ENCODE measurements at regions not wholly inside any gene's neighbourhood (a gene's known extent, or its start where the extent isn't known, plus 50 kb on each side); places are given as distances from the start of the nearest gene placed in this dataset.

DNA sequence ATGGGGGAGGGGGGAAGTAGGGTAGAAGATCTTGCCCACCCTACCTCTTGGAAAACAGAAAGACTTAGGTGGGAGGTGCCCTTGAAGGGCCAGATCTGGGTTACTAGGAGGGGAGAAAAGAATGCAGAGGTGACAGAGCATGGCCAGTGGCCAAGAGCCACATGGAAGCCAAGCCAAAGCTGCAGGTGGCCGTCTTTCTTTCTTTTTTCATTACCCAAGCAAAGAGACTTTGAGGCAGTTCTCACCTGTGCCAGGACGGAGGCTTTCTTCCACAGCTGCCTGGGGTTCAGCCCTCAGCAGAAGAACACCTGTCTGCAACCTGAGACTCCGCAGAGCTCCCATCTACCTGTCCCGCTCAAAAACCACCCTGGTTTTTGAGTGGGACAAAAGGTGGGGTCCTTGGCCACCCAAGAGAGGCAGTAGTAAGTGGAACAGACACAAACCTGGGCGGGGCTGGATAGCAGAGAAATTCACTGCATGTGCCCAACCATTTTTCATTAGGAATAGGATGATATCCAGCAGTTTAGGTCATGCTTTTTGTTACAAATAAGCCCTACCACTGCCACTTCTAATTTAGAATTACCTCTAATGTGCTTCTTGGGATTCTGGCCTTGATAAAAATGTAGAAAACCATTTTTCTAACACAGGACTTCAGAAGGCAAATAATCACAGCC is 116.5 kb downstream of the DYRK2 start:
- Histone ChIP-seq H3K36me3 (no peaks in the 10 kb centered on the region), H3K4me1 (peaks cover 11% of the 10 kb centered on the region), H3K27ac (no peak overlapping the region), H3K9me3 (no peaks in the 10 kb centered on the region), H3K27me3 (no peaks in the 10 kb centered on the region), H3K4me3 (no peak overlapping the region)
- intact Hi-C loops (cut with DNase I), result no loop called here
- DNase-seq (ENCODE audit: extremely low spot score in 2 of 2), result no peak
- TF ChIP-seq POLR2AphosphoS5 (IDR thresholded peaks at IDR 0.05; ENCODE audit: insufficient read depth in 1 of 2, low read depth in 1 of 2) (no peak), POLR2A (IDR thresholded peaks at IDR 0.05) (no peak)
- TF ChIP-seq, protein P1, sequence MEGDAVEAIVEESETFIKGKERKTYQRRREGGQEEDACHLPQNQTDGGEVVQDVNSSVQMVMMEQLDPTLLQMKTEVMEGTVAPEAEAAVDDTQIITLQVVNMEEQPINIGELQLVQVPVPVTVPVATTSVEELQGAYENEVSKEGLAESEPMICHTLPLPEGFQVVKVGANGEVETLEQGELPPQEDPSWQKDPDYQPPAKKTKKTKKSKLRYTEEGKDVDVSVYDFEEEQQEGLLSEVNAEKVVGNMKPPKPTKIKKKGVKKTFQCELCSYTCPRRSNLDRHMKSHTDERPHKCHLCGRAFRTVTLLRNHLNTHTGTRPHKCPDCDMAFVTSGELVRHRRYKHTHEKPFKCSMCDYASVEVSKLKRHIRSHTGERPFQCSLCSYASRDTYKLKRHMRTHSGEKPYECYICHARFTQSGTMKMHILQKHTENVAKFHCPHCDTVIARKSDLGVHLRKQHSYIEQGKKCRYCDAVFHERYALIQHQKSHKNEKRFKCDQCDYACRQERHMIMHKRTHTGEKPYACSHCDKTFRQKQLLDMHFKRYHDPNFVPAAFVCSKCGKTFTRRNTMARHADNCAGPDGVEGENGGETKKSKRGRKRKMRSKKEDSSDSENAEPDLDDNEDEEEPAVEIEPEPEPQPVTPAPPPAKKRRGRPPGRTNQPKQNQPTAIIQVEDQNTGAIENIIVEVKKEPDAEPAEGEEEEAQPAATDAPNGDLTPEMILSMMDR (IDR thresholded peaks at IDR 0.05), result no peak

DNA sequence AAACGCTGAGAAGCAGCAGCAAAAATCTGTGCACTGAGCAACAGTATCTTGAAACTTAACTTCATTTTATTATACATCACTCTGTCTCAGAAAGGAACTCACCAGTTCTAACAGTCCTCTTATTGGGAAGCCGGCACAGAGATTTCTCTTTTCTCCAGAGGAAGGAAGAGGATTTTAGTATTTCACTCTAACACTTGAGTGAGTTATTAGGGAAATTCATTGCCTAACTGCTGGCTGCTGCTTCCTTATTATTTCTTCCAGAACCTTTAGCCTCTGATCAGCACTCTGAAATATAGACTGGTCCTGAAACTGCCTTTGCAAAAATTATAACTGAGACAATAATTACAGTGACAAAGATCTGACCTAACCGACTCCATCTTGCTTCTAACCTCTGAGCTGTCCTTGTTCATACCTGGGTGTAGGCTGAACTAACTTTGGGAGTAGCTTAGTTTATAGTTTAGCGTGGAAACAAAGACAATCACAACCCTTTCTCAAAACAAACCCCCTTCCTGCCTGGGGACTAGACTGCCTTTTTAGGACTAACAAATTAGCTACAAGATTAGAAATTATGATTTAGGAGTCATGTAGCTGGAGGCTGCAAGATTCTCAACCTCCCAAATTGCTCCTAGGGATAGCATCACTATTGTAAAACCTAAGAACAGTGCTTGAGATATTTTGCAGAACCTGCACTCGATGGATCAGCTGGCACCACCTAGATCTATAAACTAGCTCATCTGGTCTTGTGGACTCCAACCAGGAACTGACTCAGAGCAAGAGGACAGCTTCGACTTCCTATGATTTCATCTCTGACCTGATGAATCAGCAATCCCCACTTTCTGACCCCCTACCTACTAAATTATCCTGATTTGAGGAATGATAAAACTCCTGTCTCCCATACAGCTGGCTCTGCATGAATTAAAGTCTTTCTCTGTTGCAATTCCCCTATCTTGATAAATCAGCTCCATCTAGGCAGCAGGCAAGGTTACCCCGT is 117.5 kb downstream of the DYRK2 start:
- H3K9me3 ChIP-seq, result no peaks in the 10 kb centered on the region
- TF ChIP-seq POLR2AphosphoS5 (IDR thresholded peaks at IDR 0.05; ENCODE audit: insufficient read depth in 1 of 2, low read depth in 1 of 2) (no peak), POLR2A (IDR thresholded peaks at IDR 0.05) (no peak)
- TF ChIP-seq, protein P1 (IDR thresholded peaks at IDR 0.05), result no peak
- no peaks in the 10 kb centered on the region for H3K36me3 ChIP-seq
- H3K27me3 ChIP-seq, result no peaks in the 10 kb centered on the region
- H3K27ac ChIP-seq, result no peak overlapping the region
- H3K4me3 ChIP-seq, result no peak overlapping the region
- intact Hi-C loops (cut with DNase I), result no loop called here
- peaks cover 11% of the 10 kb centered on the region for H3K4me1 ChIP-seq
- DNase-seq (ENCODE audit: extremely low spot score in 2 of 2), result no peak

DNA sequence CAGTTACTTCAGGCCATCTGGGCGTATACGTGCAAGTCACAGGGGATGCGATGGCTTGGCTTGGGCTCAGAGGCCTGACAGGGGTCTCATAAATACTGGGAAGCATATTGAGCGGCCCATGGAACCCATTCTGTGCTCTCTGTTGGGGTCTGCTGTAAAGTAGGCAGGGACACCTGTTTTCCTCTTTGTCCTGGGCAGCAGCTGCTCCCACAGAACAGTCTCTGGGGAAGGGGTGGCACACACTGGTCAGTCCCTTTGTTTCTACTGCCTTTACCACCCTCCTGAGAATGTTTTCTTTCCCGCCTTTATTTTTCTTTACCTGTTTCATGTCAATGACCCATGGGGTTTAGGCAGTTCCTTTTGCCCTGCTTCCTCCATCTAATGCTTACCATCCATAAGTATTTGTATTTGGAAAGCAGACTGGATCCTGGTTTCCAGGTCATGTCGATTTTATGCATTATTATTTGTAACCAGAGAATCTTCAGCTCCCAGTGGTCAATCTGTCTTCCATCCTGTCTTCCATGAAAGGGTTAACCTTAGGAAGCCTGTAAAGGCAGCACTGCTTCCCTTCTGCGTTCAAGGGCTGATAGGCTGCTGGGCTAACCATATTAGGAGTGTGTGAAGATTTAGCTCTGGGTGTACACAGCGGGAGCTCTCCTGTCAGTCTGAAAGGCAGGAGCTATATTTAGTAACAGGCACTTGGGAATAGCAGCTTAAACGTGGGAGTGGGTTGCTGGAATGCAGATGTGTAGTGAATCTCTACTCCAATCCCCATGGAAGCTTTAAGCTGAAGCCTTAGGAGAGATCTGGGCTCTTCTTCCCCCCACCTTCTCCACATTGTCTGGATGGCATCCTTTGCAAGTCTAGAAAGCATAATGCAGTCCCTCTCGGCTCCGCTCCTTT is 124.0 kb downstream of the DYRK2 start:
- no peaks in the 10 kb centered on the region for H3K36me3 ChIP-seq
- no peak overlapping the region for H3K4me3 ChIP-seq
- H3K9me3 ChIP-seq, result no peaks in the 10 kb centered on the region
- intact Hi-C loops (cut with DNase I), result no loop called here
- no peaks in the 10 kb centered on the region for H3K4me1 ChIP-seq
- no peak overlapping the region for H3K27ac ChIP-seq
- TF ChIP-seq POLR2AphosphoS5 (IDR thresholded peaks at IDR 0.05; ENCODE audit: insufficient read depth in 1 of 2, low read depth in 1 of 2) (no peak), POLR2A (IDR thresholded peaks at IDR 0.05) (no peak)
- TF ChIP-seq, protein P1 (IDR thresholded peaks at IDR 0.05), result no peak
- no peak for DNase-seq (ENCODE audit: extremely low spot score in 2 of 2)
- no peaks in the 10 kb centered on the region for H3K27me3 ChIP-seq

DNA sequence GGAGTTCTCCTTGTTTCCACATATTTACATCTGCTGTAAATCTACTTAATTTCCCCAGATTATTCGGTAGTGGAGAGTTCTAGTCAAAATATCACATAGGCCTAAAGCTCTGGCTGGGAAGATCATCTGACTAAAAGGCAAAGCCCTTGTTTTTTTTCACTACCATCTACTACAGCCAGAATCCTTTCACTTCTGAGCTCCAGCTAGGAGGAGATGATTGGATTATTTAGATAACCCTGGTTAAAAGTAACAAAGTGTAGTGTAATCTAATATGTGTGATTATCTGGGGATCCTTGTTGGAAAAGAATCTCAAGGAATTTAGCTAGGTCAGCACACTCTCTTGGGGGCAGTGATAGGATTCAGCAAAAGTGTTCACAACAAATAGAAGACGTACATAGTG is 125.4 kb downstream of the DYRK2 start:
- Histone ChIP-seq H3K4me3 (no peak overlapping the region), H3K36me3 (no peaks in the 10 kb centered on the region), H3K4me1 (no peaks in the 10 kb centered on the region), H3K27me3 (no peaks in the 10 kb centered on the region), H3K27ac (no peak overlapping the region), H3K9me3 (no peaks in the 10 kb centered on the region)
- DNase-seq (ENCODE audit: extremely low spot score in 2 of 2), result no peak
- TF ChIP-seq, protein P1 (IDR thresholded peaks at IDR 0.05), result no peak
- TF ChIP-seq POLR2A (IDR thresholded peaks at IDR 0.05) (no peak), POLR2AphosphoS5 (IDR thresholded peaks at IDR 0.05; ENCODE audit: insufficient read depth in 1 of 2, low read depth in 1 of 2) (no peak)
- intact Hi-C loops (cut with DNase I), result no loop called here
